ENCODE measurements at regions not wholly inside any gene's neighbourhood (a gene's known extent, or its start where the extent isn't known, plus 50 kb on each side); places are given as distances from the start of the nearest gene placed in this dataset.
"Not testable (repeated sequence)": the region's sequence is repeated elsewhere in the genome, so short reads cannot be mapped to it uniquely, and the experiment has no call there.

DNA sequence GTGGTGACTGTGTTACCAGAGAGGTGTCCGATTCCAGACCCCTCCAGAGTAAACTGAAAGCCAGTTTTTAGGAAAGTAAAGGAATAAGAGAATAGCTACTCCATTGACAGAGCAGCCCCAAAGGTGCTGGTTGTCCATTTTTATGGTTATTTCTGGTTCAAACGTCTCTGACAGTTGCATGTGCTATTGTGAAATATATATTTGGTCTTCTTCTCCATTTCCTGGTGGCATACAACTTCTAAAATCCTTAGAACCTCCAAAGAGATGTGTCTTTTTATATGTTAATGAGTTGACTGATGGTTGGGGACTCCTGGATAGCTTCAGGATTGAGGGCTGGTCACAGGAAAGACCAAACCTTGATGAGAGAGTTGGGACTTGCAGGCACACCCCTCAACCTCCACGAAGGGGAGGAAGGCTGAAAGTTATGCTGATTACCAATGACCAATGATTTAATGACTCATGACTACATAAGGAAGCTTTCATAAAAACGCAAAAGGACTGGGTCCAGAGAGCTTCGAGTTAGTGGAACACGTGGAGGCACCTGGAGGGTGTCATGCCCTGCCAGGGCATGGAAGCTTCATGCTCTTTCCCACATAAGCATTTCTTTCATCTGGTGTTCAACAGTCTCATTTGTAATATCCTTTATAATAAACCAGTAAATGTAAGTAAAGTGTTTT lies 100.7 kb downstream of the SLC16A1 start:
- DNase-seq, result no peak

- DNase-seq, result not testable (repeated sequence)
Observed at GRCh38 chr1:112854368-112854984, 101.5 kb downstream of the SLC16A1 start.

DNA sequence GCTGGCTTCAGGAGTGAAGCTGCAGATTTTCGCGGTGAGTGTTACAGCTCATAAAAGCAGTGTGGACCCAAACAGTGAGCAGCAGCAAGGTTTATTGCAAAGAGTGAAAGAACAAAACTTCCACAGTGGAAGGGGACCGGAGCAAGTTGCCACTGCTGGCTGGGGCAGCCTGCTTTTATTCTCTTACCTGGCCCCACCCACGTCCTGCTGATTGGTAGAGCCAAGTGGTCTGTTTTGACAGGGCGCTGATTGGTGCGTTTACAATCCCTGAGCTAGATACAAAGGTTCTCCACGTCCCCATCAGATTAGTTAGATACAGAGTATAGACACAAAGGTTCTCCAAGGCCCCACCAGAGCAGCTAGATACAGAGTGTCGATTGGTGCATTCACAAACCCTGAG lies 102.1 kb downstream of the SLC16A1 start:
- DNase-seq, result not testable (repeated sequence)

GRCh38 chr1:112852934-112853333 lies 103.1 kb downstream of the SLC16A1 start:
- DNase-seq, result no peak

GRCh38 chr1:112852276-112852675 lies 103.7 kb downstream of the SLC16A1 start:
- no peak for DNase-seq

DNA sequence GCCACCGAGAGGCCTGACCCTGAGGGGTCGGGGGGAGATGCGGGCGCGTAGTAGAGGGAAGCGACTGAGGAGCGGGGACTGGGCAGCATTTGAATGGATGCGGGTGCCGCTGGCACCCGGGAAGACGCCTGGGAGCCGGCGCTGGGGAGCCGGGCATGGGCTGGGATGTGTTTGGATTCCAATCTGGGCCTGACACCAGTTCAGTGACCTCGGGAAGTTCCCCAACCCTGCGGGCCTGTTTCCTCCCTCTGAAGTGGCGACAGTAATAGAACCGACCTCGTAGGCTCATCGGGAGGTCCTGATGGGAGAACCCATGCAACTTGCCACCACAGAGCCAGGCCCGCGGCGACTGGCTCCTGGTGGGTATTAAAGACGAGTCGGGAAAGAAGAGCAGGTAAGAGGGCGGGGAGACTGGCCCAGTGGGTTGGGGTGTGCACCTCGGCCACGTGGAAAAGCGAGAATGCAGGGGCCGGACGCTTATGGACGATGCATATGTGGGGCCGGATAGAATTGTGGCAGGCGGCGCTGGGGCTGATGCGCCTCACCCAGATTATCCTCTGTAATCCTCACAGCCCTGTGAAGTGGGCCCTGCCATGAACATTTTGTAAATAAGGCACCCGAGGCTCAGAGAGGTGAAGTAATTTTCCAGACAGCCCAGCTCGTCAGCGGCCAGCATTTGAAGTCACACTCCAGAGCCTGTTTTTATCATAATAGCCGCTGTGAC lies 105.8 kb downstream of the SLC16A1 start:
- no peak for DNase-seq

GRCh38 chr1:112849425-112850033 lies 106.5 kb downstream of the SLC16A1 start:
- no peak for DNase-seq

- DNase-seq, result no peak
Observed at GRCh38 chr1:112841825-112842224, 114.2 kb downstream of the SLC16A1 start.

DNA sequence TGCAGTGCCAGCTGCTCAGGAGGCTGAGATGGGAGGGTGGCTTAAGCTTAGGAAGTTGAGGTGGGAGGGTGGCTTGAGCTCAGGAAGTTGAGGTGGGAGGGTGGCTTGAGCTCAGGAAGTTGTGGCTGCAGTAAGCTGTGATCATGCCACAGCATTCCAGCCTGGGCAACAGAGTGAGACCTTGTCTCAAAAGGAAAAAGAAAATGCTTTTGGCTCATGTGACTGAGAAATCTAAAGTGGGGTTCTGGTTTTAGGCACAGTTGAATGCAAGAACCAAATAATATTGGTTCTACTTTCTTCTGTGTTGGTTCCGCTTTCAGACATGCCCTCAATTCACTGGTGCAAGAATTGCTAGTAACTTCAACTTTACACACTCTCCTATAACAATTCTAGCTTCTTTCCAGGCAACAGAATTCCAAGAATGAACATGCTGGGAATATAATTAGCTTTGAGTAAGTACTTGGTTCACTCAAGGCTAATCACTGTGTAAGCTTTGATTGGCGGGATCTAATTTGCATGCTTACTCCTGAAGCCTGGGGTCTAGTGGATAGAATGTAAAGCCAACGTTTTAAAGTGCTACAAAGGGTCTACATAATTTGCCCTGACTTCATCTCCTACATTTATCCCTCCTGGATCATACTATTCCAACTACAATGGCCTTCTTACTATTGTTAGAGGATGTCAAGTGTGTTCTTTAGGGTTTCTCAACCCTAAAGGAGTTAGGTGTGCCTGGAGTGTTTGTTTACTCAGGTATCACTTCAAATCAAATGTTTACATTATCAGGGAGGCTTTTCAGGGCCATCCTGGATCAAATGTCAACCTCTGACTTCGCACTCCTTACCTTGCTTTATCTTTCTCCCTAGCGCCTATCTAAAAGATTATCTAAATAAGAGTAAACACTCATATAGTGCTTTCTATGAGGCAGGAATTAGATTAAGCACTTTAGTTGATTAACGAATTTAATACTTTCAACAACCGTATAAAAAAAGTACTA lies 115.1 kb downstream of the SLC16A1 start:
- DNase-seq, result no peak

- no peak for DNase-seq
Observed at GRCh38 chr1:112836642-112837041, 119.4 kb downstream of the SLC16A1 start.

GRCh38 chr1:112833806-112834205 lies 118.7 kb upstream of the PPM1J start:
- no peak for DNase-seq

GRCh38 chr1:112832259-112832658 lies 117.1 kb upstream of the PPM1J start:
- DNase-seq, result not testable (repeated sequence)

GRCh38 chr1:112829691-112830090 lies 114.6 kb upstream of the PPM1J start:
- DNase-seq, result not testable (repeated sequence)

DNA sequence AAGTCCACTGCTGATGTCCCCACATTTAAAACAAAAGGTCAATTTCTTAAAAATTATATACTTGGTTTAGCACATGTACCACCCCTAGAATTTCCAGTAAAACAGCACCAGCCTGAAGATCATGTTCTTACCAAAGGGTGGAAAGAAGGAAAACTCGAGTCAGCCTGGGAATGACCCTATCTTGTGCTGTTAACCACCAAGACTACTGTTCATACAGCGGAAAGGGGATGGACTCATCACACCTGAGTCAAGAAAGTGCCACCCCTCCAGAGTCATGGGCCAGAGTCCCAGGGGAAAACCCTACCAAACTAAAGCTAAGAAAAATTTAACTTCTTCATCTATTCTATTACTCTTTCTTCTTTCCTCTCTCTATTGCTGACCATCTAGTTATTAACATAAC lies 113.6 kb upstream of the PPM1J start:
- DNase-seq, result no peak

DNA sequence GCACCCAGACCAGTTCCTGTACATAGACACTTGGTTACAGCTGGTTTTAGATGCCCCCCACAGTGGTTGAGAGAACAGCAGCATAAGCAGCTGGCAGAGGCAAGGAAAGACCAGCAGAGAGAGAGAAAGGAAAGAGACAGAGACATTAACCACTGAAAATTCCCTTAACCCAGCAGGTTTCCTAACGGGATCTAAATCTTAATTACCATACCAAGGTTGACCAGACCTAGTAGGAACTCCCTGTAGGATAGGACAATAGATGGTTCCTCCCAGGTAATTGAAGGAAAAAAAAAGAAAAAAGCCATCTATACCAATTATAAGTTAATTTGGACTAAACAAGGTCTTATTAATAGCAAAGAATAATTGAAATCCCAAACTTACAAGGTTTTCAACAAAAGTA lies 112.3 kb upstream of the PPM1J start:
- DNase-seq, result not testable (repeated sequence)

GRCh38 chr1:112826217-112826944 lies 111.2 kb upstream of the PPM1J start:
- no peak for DNase-seq

DNA sequence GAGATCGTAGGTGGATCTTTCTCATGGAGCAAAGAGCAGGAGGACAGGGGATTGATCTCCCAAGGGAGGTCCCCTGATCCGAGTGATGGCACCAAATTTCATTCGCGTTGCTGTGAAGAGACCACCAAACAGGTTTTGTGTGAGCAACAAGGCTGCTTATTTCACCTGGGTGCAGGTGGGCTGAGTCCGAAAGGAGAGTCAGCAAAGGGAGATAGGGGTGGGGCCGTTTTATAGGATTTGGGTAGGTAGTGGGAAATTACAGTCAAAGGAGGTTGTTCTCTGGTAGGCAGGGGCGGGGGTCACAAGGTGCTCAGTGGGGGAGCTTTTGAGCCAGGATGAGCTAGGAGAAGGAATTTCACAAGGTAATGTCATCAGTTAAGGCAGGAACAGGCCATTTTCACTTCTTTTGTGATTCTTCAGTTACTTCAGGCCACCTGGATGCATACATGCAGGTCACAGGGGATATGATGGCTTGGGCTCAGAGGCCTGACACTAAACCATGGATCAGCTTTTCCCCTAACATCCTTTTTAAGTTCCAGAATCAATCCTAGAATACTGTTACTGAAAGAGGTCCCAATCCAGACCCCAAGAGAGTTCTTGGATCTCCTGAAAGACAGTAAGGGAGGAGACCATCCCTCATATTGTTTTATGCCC lies 110.6 kb upstream of the PPM1J start:
- not testable (repeated sequence) for DNase-seq

DNA sequence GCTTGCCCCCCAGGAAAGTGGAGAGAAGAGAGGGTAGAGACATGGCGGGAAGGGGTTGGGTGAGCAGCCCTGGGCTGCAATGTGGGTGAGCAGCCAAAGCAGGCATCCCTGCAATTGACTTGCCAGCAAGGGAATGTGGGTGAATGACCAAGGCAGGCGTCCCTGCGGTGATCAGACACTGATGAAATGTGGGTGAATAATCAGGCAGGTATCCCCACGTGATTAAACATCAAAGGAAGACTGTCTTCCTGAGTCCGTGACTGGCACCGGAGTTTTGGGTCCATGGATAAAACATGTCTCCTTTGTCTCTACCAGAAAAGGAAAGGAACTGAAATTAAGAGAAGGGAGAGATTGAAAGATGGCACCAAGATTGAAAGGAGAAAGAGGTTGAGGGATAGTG lies 109.9 kb upstream of the PPM1J start:
- DNase-seq, result not testable (repeated sequence)

GRCh38 chr1:112821307-112822063 lies 106.4 kb upstream of the PPM1J start:
- DNase-seq, result not testable (repeated sequence)

GRCh38 chr1:112818990-112819689 lies 104.0 kb upstream of the PPM1J start:
- DNase-seq, result no peak

Data from stimulated activated CD4-positive, alpha-beta T cell treated with anti-CD3 and anti-CD28 coated beads, Interleukin-4, amount 100 ng/mL, for 4 hours (primary cell).